ENCODE measurements at regions not wholly inside any gene's neighbourhood (a gene's known extent, or its start where the extent isn't known, plus 50 kb on each side); places are given as distances from the start of the nearest gene placed in this dataset.

DNA sequence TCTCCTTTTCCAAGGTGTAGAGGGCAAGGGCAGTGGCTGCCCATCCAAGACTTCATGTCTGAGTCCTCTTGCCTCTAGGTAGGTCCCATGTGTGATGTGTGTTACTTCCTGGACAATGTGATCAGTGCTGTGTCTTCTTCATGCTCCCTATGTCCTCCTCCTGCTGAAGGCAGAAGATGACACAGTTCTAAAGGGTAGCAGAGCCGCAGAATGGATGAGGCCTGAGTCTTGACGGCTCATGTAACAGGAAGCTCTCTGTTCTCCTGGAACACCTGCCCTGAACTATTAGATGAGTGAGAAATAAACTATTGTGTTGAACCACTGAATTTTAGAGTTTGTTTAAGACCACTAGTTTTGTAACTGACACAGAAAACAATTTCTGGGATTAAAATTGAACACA is 165.9 kb downstream of the NDFIP2 start:
- no peak for TF ChIP-seq EP300 (IDR thresholded peaks at IDR 0.05)
- TF ChIP-seq CTCF (IDR thresholded peaks at IDR 0.05), result no peak
- TF ChIP-seq POLR2A (IDR thresholded peaks at IDR 0.05; ENCODE audit: low read depth), result no peak
- no peak for TF ChIP-seq POLR2AphosphoS5 (IDR thresholded peaks at IDR 0.05)
- Histone ChIP-seq H3K27ac (replicated peaks in 1 of 4) (no peak overlapping the region), H3K4me3 (no peak overlapping the region), H3K36me3 (no peaks in the 10 kb centered on the region), H3K4me1 (no peaks in the 10 kb centered on the region), H3K9me3 (no peaks in the 10 kb centered on the region), H3K27me3 (no peaks in the 10 kb centered on the region)
- DNase-seq (ENCODE audit: extremely low spot score), result no peak
- intact Hi-C loops (cut with DNase I), result no loop called here
- WGBS, result 79% methylated on average over 2 of the region's 2 CpGs

DNA sequence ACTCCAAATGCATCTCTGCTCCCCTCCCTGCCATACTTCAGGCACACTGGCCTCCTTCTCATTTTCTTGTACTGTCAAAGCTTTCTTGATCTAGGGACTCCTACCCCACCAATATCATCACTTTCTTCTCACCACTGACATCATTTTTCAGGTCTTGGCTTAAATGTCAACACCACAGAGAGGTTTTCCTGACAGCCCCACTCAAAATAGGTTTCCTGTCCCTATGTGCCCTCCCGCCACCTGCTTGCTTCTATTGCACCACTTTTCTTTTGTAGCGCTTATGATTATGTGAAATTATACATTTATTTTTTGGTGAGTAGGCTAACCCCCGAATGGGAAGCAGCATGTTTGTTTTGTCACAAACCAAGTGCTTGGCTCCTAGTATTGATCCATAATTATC is 164.6 kb downstream of the NDFIP2 start:
- Histone ChIP-seq H3K36me3 (no peaks in the 10 kb centered on the region), H3K27me3 (no peaks in the 10 kb centered on the region), H3K9me3 (no peaks in the 10 kb centered on the region), H3K27ac (replicated peaks in 1 of 4) (no peak overlapping the region), H3K4me1 (no peaks in the 10 kb centered on the region), H3K4me3 (no peak overlapping the region)
- intact Hi-C loops (cut with DNase I), result no loop called here
- TF ChIP-seq POLR2AphosphoS5 (IDR thresholded peaks at IDR 0.05), result no peak
- TF ChIP-seq EP300 (IDR thresholded peaks at IDR 0.05), result no peak
- TF ChIP-seq CTCF (IDR thresholded peaks at IDR 0.05), result no peak
- no peak for TF ChIP-seq POLR2A (IDR thresholded peaks at IDR 0.05; ENCODE audit: low read depth)
- DNase-seq (ENCODE audit: extremely low spot score), result no peak
- WGBS, result 92% methylated on average over 3 of the region's 3 CpGs

GRCh38 chr13:79642596-79642995 is 161.6 kb downstream of the NDFIP2 start:
- Histone ChIP-seq H3K27ac (replicated peaks in 1 of 4) (no peak overlapping the region), H3K4me1 (no peaks in the 10 kb centered on the region), H3K9me3 (no peaks in the 10 kb centered on the region), H3K36me3 (no peaks in the 10 kb centered on the region), H3K27me3 (no peaks in the 10 kb centered on the region), H3K4me3 (no peak overlapping the region)
- no peak for DNase-seq (ENCODE audit: extremely low spot score)
- 83% methylated on average over 3 of the region's 3 CpGs for WGBS
- intact Hi-C loops (cut with DNase I), result no loop called here
- no peak for TF ChIP-seq CTCF (IDR thresholded peaks at IDR 0.05)
- no peak for TF ChIP-seq POLR2AphosphoS5 (IDR thresholded peaks at IDR 0.05)
- no peak for TF ChIP-seq EP300 (IDR thresholded peaks at IDR 0.05)
- no peak for TF ChIP-seq POLR2A (IDR thresholded peaks at IDR 0.05; ENCODE audit: low read depth)

DNA sequence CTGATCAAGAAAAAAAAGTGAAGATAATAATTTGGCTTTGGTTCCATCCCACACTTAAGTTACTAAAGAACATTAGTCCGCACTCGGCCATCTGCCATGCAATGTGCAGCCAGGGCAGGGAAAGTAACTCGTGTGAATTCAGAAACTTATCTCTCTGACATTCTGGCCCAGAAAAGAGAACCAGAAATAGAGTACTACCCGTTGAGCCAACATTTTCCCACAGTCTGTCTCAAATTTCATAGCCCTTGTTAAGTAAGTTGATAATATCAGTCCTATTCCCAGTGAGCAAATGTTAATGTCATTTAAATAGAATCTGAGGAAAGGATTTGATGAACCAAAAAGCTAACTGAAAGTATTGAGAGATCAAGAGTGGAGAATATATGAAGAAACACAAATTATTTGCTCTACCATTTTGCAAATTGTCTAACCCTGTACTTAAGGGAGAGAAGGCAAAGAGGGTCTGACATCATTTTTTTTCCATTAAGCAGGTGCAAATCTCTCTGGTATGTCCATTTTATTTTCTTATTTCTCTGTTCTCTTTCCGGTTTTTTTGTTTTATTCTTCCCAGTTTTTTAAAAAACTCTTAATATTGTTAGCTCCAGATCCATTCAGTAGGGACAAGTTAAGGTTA is 156.3 kb downstream of the NDFIP2 start:
- no peaks in the 10 kb centered on the region for H3K36me3 ChIP-seq

DNA sequence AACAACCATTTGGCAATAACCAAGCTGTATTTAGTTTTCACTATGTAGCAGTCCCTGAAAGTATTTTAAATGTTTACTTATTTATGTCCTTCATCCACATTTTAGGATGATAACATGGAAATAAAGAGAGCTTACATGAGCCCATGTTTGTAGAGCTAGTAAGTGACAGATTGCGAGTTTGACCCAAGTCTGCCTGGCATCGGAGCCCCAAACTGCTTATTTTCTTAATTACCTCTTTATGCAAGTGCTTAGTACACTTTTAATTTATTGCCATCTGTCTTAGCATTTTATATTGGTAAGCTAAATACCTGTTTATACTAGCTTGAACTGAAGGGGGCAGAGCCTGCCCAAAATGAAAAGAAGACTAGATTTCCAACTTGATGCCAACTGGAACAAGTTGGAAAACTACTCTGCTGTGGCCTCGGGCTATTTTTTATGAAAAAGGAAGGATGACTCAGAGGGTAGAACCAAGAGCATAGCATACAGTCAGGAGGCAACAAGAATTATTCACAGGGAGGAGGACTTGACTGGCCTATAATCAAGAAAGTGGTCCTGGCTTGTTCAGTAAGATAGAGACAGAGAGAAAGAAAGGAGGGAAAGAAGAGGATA is 150.2 kb downstream of the NDFIP2 start:
- Histone ChIP-seq H3K27ac (replicated peaks in 1 of 4) (no peak overlapping the region), H3K9me3 (no peaks in the 10 kb centered on the region), H3K27me3 (no peaks in the 10 kb centered on the region), H3K4me3 (no peak overlapping the region), H3K4me1 (no peaks in the 10 kb centered on the region), H3K36me3 (no peaks in the 10 kb centered on the region)
- TF ChIP-seq POLR2AphosphoS5 (IDR thresholded peaks at IDR 0.05) (no peak), CTCF (IDR thresholded peaks at IDR 0.05) (peak in 2 of 3 experiments; percentile 6 to 13), POLR2A (IDR thresholded peaks at IDR 0.05; ENCODE audit: low read depth) (no peak), EP300 (IDR thresholded peaks at IDR 0.05) (no peak)
- DNase-seq (ENCODE audit: extremely low spot score), result no peak
- WGBS, result 66% methylated on average over 3 of the region's 3 CpGs
- intact Hi-C loops (cut with DNase I), result no loop called here

More for the DNA sequence above, 156.3 kb downstream of the NDFIP2 start:
- Histone ChIP-seq H3K27me3 (no peaks in the 10 kb centered on the region), H3K9me3 (no peaks in the 10 kb centered on the region), H3K27ac (replicated peaks in 1 of 4) (no peak overlapping the region), H3K4me3 (no peak overlapping the region), H3K4me1 (no peaks in the 10 kb centered on the region)
- 53% methylated on average over 5 of the region's 5 CpGs for WGBS
- no peak for TF ChIP-seq POLR2A (IDR thresholded peaks at IDR 0.05; ENCODE audit: low read depth)
- no peak for TF ChIP-seq EP300 (IDR thresholded peaks at IDR 0.05)
- intact Hi-C loops (cut with DNase I), result no loop called here
- no peak for DNase-seq (ENCODE audit: extremely low spot score)

Data from esophagus muscularis mucosa (tissue), 4 donors.